ENCODE measurements at regions not wholly inside any gene's neighbourhood (a gene's known extent, or its start where the extent isn't known, plus 50 kb on each side); places are given as distances from the start of the nearest gene placed in this dataset.

GRCh38 chr2:144944546-144945220, 424.8 kb upstream of the ZEB2 start:
- TF ChIP-seq, protein P1, sequence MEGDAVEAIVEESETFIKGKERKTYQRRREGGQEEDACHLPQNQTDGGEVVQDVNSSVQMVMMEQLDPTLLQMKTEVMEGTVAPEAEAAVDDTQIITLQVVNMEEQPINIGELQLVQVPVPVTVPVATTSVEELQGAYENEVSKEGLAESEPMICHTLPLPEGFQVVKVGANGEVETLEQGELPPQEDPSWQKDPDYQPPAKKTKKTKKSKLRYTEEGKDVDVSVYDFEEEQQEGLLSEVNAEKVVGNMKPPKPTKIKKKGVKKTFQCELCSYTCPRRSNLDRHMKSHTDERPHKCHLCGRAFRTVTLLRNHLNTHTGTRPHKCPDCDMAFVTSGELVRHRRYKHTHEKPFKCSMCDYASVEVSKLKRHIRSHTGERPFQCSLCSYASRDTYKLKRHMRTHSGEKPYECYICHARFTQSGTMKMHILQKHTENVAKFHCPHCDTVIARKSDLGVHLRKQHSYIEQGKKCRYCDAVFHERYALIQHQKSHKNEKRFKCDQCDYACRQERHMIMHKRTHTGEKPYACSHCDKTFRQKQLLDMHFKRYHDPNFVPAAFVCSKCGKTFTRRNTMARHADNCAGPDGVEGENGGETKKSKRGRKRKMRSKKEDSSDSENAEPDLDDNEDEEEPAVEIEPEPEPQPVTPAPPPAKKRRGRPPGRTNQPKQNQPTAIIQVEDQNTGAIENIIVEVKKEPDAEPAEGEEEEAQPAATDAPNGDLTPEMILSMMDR (IDR thresholded peaks at IDR 0.05; ENCODE audit: insufficient read depth, low read depth, low read length), result no peak
- no peak for TF ChIP-seq EZH2 (IDR thresholded peaks at IDR 0.05; ENCODE audit: insufficient read depth, low read length)

All from astrocyte (in vitro differentiated cells and primary cell).